ENCODE measurements at regions not wholly inside any gene's neighbourhood (a gene's known extent, or its start where the extent isn't known, plus 50 kb on each side); places are given as distances from the start of the nearest gene placed in this dataset.

DNA sequence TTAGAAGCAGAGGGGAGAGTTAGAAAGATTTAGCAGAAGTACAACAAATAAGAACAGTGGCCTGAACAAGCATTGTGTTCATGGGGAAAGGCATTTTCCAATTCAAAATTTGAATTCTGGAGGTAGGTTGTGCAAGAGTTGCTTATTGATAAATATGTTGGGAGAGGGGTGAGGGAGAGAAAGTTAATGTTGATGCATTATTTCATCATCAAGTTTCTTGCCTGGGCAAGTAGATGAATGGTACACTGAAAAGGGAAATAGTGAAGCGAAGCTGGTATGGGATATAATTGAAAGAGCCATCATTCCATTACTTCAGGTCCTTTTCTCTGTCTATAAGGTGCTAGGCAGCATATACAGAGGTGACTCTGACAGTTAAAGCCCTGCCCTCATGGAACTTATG is 288.9 kb upstream of the GBE1 start:
- no peak for DNase-seq (ENCODE audit: low read depth in 2 of 2, low spot score in 1 of 2)

DNA sequence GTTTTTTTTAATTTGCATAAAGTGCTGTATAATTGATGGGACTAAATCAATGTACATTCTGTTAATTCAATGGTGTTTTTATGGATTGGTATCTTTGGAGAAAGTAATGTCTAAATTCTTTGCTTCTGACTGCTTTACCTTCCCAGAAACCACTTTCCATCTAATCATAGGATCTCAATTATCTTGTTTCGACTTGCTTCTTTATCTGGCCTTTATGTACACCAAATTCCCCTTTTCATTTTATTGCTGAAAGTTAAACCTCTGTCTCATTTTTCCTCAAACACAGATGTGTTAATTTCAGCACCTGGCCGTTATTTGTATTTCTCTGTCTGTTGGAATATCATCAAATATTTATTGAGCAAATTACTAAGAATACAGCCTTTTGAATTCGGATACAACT is 287.3 kb upstream of the GBE1 start:
- no peak for DNase-seq (ENCODE audit: low read depth in 2 of 2, low spot score in 1 of 2)

DNA sequence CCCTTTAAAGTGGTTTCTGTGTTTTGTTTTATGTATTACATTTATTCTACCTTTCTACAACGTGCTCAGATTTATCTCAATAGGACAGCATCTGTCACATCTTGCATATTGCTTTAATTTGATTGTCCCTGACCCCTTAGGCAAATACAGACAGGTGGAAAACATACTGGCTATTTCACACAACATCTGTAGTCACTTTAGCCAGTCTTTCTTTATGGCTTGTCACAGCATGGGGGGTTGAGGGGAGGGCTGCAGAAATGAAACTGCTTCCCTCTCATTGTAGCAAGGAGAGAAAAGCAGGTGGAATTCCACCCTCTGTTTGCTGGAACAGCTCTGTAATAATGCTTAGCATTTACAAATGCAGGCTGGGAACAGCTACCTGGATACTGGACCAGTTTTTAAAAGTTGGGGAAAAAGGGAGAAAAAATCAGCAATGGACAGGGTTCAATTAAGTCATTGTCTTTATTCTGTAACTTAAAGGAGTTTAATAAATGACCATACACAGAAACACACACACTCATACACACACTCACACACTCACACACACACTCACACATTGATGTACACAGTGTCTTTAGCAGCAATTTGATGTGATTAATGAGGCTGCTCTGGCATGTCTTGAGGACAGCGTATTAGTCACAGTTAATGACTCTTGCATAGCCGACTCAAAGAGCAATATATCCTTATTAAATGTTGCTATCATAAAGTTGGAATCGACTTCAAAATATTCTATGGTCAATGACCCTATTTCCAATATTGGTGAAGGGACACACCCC is 283.7 kb upstream of the GBE1 start:
- no peak for DNase-seq (ENCODE audit: low read depth in 2 of 2, low spot score in 1 of 2)

DNA sequence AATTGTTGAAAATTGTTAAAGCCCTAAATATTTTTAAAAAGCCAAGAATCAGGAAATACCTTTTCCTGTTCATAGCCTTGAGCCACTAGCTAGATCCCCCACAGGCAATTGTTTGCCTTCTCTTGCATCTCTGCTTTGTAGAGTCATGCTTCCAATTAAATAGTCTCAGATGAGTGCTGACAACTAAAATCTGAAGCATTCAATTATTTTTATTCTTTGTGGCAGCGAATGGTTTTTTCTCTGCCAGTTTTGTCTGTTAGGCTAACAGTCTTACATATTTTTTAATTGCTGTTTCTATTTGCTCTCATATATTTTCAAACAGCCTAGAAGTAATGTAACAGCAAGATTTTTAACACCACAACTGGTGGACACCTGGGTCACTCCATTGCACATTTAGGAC is 277.1 kb upstream of the GBE1 start:
- DNase-seq (ENCODE audit: low read depth in 2 of 2, low spot score in 1 of 2): no peak

DNA sequence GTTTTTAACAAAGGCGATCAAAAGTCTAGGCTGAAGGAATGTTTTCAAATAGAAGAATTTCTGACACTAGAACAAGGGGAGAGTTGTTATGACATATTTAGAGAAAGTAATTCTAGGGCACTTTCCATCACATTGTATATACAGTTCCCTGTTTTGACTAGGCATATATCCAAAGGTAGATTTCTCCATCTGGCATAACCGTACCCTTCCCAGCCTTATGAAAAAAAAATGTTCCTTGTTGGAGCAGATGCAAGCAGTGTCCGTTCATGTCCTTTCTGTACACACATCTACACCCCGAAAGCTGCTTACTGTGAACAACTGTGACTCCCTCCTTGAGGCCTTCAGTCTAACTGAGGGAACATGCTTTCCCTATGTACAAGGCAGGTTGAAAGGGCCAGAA is 271.7 kb upstream of the GBE1 start:
- DNase-seq (ENCODE audit: low read depth in 2 of 2, low spot score in 1 of 2): no peak

DNA sequence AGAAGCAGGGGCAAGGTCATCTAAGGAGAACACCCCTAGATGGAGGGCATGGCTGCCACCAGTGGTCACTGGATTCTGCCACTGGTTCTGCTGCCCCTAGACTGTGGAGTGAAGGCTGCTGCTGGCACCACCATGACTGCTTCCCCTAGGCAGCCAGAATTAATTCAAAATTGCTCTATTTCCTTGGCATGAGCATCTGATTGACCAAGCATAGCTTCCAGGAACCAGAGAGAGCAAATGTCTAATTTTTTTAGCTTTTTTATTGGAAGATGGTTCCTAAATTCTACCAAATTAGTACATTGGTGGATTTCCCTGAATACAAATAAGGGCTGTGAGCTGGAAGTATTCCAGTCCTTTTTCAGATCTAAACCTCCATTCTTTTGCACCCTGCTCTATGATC is 270.2 kb upstream of the GBE1 start:
- no peak for DNase-seq (ENCODE audit: low read depth in 2 of 2, low spot score in 1 of 2)

DNA sequence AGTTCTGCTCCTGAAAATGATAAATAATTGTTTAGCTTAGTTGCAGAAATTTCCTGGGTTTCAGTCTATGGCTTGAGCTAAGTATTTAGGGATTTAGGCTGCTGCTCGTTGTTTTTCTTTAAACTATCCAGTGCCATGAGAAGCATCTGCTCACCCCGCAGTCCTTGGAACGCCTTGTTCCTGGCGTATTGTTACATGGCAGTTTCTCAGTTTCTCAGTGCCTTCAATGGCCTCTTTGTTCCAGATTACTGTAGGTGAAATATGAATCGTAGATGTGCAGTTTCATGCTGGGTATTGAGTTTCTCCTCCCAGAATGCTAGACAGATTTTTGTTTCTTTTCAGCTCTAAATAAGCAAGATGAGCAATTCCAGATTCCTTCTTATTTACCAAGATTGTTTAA is 269.5 kb upstream of the GBE1 start:
- no peak for DNase-seq (ENCODE audit: low read depth in 2 of 2, low spot score in 1 of 2)

DNA sequence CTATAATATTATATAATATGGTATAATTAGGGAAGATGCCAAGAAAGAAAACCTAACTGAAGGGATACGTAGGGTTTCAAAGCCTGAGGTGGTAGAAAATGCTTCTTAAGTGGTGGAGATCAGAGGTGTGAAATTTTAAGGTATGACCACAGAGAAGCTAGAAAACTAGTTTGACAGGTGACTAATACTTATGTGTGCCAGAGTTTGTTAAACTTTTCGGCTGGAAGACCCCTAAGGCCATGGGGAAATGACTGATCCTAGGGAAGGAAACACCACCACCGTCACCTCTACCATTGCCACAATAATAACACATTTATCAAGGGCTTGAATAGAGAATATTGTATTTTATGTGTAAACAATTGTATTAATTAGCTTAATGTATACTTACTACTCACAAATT is 261.4 kb upstream of the GBE1 start:
- no peak for DNase-seq (ENCODE audit: low read depth in 2 of 2, low spot score in 1 of 2)

DNA sequence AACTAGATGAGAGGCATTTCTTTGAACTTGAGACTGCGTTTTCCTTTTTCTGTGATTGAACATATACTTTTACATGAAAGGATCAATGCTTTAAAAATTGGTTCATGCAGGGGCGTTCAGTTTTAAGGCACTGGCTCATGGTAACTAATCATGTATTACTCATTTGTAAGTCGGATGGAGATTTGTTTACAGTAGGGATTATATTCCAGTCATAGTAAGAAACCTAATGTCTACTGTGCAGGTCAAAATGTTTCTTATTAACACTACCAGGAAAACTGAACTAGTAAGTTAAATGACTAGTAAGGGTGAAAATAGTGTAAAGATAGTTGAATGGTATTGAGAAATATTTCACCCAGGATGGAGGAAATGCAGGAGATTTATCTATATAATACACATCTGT is 258.8 kb upstream of the GBE1 start:
- no peak for DNase-seq (ENCODE audit: low read depth in 2 of 2, low spot score in 1 of 2)

DNA sequence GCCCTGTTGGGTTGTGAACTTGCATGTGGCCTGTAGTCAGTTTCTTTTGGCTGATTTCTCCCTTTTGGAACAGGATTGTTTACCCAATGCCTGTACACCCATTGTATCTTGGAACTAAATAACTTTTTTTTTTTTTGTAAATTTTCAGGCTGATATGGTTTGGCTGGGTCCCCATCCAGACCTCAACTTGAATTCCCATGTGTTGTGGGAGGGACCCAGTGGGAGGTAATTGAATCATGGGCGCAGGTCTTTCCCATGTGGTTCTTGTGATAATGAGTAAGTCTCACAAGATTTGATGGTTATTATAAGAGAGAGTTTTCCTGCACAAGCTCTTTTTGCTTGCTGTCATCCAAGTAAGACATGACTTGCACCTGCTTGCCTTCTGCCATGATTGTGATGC is 253.8 kb upstream of the GBE1 start:
- no peak for DNase-seq (ENCODE audit: low read depth in 2 of 2, low spot score in 1 of 2)

DNA sequence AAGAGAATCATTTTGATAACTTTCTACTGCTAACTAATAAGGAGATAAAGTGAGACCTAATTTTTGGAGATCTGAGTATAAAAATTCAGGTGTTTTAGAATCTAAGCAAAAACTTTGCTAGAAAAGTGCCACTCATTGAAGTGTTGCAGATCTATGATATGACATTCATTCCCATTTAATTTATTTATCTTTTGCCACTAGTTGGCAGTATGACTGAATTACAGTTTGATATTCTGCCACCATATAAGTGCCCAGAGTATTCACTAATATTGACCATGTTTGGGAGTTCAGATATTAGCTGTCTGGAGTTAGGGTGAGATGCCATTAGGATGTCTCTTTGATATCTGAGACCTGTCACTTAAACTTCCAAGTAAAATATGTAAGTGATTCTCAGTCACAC is 251.3 kb upstream of the GBE1 start:
- no peak for DNase-seq (ENCODE audit: low read depth in 2 of 2, low spot score in 1 of 2)

DNA sequence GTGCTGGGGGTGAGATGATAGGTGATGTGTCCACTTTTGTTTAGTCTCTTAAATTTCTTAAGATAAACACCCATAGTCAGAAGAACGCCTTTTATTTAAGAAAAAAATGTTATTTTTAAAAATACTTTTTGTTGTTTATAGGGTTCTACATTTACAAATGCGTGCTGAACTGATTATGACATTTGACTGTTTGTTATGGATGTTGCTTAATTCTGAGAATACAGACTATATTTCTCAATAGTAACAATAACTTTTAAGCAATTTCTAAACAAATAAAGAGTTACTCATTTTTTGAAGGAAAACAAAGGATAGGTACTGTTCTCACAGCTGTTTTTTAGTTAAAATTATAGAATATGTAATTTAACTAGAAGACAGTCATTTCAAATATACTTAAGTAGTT is 249.9 kb upstream of the GBE1 start:
- no peak for DNase-seq (ENCODE audit: low read depth in 2 of 2, low spot score in 1 of 2)

DNA sequence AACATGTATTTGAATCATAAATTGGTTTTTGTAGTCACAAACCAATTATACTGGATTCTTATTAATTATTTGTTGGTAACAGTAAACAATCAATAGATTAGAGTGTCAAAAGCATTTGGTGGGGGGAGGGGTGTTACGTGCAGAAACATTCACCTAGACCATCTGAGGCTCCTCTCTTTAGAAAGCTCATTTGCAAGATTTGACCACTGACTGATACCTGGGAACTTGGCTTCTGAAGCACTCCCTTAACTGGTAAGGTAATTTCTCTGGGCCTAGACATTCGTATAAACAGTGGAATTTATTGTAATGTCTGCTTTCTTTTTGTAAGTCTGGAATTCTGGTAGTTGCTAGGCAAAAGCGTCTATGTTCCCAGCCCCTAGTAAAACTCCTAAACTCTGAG is 243.8 kb upstream of the GBE1 start:
- no peak for DNase-seq (ENCODE audit: low read depth in 2 of 2, low spot score in 1 of 2)

DNA sequence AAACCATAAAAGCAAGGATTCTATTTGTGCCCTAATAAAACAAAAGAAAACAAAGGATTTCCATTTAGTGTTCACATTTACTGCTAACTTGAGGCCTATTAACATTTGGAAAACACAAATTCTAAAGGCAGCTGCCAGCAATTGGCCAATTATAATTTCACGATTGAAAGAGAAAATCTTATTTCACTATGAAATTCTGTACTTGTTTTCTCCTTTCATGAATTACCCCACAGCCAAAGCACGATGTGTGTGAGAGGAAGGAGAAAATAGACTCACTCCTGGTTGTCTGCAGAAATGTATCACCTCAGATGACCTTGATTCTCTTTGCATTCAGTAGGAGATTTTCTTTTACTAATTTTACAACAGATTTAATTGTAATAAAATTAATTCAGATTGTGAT is 242.8 kb upstream of the GBE1 start:
- no peak for DNase-seq (ENCODE audit: low read depth in 2 of 2, low spot score in 1 of 2)

DNA sequence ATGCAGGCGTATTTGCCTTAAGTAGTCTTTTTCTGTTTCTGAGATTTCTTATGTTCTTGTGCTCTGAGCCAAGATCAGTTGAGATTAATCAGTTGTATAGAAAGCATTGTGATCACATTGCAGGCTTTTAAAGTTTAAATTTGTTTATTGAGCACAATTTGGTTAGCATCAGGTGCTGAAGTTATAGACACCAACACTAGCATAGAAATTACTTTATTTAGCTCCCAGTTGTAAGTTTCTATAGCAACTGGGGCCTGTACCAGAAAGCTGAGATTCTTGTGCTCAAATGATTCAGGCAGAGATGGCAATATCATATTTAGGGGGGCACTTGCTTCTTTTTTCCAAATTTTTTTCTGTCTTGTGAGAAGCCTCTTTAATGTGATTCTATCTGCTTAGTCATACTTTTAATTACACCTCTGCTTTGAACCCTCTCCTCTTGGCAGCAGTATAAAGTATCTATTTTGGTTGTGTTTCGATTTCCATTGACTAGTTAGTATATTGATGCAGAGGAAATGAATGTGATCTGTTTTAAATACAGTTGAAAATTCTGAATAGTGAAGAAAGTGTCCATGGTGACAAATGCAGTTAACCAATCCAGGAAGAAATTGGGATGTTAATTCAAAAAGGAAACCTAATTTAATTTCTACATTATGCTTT is 241.7 kb upstream of the GBE1 start:
- no peak for DNase-seq (ENCODE audit: low read depth in 2 of 2, low spot score in 1 of 2)

DNA sequence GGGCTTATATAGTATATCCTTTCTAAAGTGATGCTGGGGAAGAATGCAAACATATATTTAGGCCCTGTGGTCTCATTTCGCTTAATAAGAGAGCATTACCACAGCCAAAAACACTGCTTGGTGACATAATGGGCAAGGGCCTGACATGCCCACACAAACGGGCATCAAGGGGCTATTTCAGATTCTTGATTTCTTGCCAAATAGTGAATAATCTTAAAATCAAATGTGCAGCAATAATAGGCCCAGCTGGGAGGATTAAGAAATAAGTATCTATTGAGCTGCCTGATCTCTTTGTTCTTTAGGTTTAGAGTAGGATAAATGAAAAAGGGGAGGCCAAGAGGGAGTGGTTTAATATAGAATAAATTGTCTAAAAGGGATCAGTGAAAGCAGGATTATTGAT is 241.0 kb upstream of the GBE1 start:
- DNase-seq (ENCODE audit: low read depth in 2 of 2, low spot score in 1 of 2): no peak

DNA sequence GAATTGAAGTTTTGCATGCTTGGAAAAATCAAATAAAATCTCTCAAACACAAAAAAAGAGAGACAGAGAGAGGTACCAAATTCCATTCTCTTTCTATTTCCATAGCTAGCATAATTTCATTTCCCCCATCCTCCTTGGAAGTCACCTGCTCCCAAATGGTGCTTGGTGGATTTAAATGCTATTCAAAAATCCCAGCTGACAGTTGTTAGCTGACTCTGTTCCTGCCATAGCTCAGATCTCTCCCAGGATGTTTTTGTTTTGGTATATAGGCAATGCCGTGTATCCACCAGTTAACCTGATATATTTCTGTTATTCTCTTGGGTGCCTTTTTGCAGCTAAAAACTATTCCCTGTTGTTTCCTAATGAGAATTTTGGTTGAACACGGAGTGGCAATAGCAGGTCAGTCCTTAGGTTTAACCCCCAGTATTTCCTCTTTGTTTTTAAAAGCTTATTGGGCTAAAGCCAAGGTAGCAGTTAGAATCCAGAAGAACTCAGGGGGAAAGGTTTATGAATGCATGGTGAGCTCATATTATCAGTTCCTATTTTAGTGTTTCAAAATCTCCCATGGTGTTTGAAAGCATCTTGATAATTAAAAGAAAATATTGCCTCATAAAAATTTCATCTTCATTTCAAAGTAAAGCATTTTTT is 240.0 kb upstream of the GBE1 start:
- DNase-seq (ENCODE audit: low read depth in 2 of 2, low spot score in 1 of 2): no peak

DNA sequence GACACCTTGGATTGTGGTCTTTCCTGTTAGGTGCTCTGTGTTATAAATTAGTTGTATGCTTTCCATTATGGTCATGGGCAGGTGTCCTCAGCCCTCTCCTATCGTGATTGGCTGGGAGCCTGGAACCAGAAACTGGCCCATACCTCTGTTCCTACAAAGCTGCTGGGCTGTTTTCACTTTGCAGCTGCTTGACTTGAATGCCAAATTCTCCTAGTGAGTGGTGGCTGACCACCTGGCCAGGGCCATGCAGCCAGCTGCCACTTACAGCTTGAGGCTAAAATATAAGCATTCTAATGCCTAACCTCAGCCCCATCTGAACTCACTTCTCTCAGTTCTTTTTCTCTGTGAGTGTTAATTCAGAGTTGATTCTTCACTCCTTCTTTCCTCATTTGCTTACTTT is 239.3 kb upstream of the GBE1 start:
- no peak for DNase-seq (ENCODE audit: low read depth in 2 of 2, low spot score in 1 of 2)

DNA sequence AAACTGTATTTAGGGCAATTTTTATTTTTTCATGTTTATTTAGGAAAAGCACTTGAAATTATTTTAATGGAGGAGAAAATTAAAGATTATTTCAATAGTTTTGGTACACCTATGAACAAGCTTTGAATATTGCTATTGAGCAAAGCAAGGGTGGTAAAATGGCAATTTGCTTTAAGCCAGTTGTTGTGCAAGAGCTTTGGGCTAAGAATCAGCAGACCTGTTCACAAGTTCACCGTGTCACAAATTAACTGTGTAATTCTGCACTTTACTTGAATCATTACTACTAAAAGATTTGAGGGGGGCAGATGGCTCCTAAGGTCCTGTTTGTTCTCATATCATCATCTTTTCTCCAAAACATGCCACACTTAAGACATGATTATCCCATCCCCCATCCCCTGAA is 238.9 kb upstream of the GBE1 start:
- no peak for DNase-seq (ENCODE audit: low read depth in 2 of 2, low spot score in 1 of 2)

DNA sequence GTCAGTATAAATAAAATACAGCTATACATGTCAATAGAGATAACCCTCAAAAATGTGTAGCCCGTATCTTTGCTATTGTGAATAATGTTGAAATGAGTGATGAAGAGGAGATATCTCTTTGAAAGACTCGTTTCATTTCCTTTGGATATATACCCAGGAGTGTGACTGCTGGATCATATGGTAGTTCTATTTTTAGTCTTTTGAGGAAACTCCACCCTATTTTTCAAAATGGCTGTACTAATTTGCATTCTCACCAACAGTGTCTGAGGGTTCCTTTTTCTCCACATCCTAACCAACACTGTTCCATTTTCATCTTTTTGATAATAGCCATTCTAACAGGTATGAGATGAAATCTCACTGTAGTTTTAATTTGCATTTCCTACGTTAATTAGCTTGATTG is 237.5 kb upstream of the GBE1 start:
- no peak for DNase-seq (ENCODE audit: low read depth in 2 of 2, low spot score in 1 of 2)

DNA sequence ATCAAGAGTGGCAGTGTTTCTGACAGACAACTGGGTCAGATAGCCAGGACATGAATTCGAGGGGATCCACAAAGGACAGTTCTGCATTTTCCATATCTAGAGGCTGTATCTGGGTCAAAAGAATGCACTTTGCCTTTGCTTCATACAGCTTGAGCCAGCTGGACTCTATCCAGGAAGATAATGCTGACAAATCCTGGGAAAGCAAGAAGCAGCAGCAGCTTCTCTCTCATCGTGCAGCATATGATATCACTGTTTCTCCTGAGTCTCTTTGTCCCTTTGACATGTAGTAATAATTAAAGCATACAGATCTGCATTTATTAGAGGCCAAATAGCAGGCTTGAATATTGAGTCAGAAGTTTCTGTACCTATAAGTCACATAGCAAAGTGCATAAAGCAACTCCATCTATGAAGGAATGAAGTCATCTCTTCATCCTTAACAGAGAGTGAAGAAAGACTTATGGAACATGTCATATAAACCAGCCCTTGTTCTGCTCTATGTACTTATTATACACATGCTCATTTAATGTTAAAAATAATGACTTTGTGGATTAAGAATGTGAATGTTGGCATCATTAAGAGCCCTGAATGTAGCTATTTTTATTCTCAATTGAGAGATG is 236.8 kb upstream of the GBE1 start:
- DNase-seq (ENCODE audit: low read depth in 2 of 2, low spot score in 1 of 2): no peak

DNA sequence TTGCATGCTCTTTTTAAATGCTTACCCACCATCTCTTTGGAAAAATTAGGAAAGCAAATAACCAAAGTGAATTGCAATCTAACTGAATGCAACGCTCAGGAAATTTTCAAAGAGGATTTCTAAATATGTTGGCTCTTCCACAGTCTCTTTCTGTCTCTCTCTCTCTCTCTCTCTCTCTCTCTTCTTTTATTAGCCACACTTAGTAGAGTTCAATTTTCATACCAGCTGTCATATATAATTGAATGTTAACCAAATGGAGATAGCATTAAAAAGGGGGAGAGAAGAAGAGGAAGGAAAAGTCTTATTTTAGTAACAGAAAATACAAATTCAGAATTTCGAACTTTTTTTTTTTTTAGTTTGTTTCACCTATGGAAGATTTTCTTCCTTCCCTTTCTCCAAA is 235.9 kb upstream of the GBE1 start:
- DNase-seq (ENCODE audit: low read depth in 2 of 2, low spot score in 1 of 2): no peak
